ENCODE measurements at regions not wholly inside any gene's neighbourhood (a gene's known extent, or its start where the extent isn't known, plus 50 kb on each side); places are given as distances from the start of the nearest gene placed in this dataset.

DNA sequence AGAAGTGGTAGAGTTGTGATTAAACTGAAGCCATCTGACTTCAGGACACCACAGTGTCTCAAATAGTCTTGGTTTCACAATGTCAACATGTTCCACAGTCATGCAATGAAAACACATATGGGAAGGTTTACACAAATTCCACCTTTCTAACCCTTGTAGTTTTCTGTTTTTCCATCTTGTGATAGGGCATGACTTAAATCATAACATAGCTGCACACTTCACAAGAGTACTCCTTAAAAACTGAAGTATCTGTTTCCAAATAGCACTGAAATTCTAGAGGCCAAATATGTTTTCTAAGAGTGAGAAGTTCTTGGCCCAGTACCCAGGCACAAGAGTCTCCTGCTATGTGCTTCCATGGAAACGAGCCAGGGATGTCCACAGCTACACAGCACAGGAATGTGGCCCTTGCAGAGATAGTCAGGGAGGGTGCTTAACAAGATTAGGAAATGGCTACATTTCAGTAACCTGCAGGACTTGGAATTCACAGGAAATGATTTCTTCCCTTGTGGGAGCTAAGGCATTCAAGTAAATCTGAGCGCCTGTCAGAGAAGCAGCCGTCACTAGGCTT lies 269.1 kb downstream of the NDFIP2 start:
- DNase-seq = no peak

DNA sequence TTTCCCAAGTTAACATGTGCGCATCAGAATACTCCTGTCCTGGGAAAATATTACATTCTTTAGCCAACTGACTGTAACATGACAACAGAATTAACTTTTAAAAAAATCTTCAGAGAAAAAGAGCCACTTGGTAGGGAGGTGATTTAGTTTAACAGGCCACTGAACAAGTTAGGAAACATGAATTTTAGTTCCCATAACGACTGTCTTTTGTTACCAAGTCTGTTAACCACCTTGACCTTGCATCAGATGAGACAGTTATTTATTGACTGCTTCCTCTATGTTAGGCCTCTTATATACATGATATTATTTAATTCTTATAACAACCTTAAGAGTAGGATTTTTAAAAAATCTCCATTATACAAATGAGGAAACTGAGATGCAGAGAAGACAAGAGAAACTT lies 268.6 kb downstream of the NDFIP2 start:
- DNase-seq = no peak

DNA sequence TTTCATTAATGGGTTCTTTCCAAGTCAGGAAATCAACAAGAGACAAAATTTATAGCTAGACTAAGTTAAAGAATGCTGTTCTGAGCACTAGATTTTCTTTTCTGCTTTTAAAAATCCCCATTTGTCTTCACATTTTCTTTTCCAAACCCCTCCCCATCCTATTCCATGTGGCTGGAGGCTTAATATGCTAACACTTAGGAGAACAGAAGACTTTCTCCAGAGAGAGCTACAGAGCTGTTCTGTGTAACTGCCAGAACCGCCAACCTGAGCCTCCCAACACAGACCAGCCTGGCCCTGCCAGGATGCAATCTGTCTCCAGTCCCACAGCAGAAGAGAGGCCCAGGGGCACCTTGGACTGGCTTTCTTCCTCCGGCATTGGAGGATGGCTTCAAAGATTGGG lies 264.1 kb downstream of the NDFIP2 start:
- no peak for DNase-seq

DNA sequence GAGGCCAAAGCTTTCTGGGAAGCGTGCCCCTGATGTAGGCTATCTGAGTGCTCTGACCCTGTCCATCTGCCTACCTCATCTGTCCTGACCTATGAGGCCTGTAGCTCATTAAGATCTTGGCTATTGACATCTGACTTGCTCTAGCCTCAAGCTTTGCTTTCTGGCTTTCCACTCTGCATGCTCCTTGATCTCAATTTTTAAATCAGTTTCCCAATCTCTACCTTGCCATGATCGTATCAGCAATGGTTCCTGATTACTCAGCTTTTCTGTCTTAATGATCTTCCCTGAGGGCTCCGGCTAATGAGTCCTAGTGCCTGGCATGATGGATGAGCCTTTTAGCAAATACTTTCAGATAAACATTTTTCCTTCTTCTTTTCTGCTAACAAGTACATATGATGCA lies 262.0 kb downstream of the NDFIP2 start:
- no peak for DNase-seq

DNA sequence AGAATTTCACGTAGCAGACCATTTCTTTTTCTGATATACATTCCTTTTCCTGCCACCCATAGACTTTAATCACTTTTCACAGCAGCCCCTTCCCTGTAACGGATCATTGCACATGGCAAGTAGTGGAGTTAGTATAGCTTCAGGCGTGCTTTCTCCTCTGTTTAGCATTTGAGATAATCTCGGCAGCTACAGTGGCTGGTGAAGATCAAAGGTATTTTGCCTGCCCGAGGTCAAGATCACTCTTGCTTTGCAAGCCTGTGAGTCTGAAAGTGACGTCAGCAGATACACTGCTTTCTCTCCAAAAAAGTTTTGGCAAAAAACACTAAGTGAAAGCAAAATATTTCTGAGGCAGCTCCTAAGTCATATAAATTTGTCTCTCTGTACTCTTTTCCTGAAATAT lies 260.0 kb downstream of the NDFIP2 start:
- DNase-seq = no peak

DNA sequence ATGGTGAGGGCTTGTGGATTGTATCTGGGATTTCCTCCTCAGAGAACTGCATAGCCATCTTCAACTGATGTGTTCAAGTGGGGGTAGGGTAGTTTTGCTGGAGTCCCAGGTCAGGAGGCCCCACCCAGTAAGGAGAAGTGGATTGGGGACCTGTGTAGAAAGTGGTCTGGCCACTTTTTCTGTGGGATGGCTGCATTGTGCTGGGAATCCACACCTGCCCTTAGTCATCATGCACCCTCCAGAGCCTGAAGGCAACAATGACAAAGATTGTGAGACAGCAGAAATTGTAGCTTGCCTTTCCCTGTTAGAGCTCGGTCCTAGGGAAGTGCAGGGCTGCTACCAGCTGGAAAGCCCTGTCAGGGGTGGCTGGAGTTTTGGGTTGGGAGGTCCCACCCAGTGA lies 255.4 kb downstream of the NDFIP2 start:
- DNase-seq = no peak

DNA sequence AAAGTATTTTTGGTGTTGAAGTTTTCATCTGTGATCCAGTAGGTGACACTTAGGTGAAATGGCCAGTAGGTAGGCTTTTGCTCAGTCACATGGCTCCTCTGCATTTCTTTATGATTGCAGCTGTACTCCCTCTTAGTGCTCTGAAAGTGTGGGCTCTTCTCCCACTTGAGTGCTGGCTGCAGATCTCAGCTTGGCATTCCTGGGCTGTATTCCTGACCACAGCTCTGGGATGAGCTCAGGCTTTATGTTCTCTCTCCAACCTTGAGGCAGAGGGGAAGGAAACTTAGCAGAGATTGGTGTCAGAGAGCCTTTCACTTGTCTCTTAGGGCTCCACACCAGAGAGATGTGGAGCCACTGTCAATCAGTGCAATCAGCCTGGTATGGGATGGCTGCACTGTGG lies 254.3 kb downstream of the NDFIP2 start:
- no peak for DNase-seq

DNA sequence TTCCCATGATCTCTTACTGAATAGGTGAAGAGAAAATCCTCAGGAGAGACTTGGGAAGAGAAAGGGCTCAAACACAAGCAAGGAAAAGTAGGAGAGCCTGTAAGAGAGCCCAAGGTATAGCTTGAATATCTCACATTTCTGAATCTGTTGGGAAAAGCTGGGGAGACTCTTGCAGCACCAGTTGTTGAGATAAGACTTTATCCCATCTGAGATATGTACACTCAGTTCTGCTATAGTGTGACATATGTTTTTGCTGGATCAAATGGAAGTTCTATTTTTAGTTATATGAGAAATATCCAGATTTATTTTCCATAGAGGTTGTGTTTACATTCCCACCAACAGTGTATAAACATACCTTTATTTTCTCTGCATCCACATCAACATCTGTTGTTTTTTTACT lies 246.1 kb downstream of the NDFIP2 start:
- DNase-seq = no peak

DNA sequence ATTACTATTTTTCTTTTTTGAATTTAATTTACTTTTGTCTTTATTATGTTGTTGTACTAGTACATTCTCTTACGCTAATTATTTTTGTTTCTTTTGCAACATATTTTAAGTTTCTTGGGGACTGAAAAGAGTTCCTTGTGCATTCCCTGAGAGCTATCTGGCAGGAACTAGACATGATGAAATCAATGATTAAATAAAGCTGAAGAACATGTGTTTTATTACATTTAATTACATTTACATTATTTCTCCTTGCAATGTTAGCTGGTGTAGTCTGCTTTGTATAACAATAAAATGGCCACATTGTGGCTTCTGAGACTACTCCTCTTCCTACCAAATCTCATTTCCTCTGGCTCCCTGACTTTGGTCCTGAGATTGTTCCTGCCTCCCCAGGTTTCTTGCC lies 244.9 kb downstream of the NDFIP2 start:
- DNase-seq = no peak

DNA sequence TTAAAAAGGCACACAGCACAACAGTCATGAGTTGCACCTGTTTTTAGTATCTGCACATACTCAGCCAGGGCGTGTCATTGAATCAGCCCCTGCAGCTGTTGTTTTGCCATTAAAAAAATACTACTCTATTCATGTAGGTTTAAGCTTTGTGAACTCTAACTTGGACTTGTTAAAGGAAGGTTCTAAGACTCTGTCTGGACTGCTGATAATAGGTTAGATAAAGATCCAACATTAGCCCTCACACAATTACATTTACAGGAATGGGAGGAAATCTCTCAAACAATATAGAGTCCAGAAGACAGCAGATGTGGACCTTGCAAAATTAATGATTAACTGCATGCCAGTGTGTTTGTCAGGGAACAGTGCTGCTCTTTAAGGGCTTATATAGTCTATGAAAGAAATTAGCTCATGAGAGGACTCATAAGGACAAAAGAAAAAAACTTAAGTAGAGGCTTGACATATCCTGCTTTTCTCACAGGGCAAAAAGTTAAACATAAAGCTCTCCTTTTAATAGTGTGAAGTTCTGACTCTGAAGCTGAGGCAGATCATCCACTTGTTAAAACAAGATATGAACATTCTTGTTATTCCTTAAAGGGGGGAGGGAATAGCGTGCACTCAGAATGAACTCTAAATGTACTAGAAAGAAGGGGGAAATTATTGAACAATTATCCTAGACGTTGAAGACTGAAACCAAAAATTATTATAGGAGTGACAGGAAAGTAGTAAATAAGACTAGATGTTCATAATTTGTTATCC lies 243.6 kb downstream of the NDFIP2 start:
- no peak for DNase-seq

DNA sequence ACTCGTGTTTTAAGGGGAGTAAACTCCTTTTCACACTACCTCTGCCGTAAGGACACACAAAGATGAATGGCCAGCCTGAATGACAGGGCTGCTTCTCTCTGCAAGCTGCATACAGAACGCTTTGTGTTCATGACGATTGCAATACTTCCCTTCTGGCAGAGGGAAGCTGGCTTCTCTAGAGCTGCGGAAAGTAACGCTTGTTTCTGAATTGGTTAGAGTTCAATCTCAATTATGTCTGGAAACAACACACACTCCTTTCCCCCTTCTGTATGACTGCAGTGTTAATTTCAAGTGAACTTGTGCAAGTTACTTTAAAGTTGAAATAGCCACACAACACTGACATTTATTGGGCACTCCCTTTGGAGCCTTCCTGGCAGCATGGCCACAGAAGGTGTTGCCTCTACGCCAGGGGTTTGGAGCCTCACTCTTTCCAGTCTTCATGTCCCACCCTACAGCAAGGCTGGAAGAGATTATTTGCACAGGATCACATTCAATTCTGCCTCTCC lies 242.6 kb downstream of the NDFIP2 start:
- no peak for DNase-seq

DNA sequence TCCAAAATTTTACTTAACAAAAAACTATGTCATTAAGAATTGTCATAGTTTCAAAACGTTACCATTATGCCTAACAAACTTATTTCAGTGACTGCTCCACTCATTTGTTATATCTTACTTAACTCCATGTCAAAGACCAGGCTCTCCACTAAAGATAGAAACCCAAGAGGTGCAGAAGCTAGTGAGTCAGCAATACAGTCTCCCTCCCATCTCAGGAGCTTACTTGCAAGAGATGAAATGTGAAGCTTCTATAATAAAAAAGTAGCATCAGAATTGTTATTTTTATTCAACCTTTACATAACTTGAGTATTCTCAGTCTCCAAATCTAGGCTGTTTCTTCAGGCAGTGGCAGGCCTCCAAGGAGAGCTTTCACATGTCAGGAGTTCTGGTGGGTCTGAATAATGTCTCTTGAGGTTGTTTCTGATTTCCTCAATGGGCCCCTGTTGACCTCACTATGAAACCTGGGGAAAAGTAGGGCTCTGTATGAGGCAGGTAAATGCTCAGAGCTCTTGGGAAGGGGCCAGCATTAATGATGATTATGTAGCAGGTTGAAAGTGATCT lies 242.0 kb downstream of the NDFIP2 start:
- DNase-seq = no peak

DNA sequence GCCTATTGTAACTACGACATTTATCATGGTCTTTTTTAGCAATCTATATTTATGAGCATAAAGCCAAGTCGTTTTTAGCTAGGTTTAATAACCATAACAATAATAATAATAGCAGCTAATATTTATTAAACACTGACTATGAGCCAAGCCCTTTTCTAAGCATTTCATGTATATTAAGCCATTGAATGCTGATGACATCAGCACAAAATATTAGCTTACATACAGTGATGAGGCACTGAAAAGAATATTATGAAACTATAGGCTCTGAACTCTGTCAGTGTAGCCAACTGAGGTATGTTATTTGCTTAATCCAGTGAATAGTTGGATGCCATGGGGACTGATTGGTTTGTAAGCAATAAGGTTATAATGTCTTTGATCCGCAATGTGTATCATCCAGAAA lies 235.2 kb downstream of the NDFIP2 start:
- DNase-seq = no peak

DNA sequence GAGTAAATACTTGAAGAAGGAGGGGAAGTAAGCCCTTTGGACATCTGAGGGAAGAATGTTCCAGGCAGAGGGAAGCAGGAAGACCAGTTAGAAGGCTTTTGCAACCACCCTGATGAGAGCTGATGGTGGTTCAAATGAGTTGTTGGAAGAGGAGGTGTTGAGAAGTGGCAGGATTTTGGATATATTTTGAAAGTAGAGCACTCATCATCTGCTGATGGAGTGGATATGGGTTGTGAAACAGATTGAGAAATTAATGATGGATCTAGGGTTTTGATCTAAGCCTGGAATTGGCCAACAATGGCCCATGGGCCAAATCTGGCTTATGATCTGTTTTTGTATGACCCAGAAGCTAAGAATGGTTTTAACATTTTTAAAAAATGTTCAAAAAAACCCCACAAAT lies 230.7 kb downstream of the NDFIP2 start:
- DNase-seq = no peak

DNA sequence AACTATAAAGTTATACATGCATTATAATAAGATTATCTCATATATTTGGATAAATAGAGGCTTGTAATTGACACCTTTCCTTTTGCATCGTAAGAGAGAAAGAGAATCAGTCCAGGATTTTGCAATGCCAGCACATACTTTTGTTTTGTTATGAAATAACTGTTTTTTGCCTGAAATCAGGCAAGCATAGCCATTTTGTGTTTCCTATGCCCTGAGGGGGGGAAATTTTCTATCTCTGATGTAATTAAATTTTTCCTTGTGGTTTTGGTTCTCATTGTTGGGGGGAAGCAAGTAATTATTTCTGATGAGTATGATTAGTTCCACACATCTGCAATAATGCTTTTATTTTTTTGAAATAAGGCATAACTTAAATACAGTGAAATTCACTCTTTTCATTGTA lies 229.4 kb downstream of the NDFIP2 start:
- DNase-seq = no peak

DNA sequence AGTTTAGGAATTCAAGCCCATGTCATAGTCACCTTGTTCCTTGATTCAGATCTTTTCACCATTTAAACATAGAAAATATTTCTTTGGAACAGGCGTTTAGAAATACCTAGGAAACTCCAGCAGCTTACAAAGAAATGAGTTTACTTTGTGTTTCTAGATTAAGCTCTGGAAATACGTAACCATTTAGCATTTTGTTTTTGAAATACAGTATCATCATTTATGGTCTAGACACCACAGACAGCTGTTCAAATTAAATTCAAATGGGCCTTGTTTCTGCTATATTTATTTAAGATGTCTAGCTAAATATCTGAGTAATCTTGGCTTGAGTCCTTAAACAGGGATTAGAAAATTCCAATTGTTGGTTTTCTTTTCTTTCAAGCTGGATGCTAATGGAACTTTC lies 228.5 kb downstream of the NDFIP2 start:
- no peak for DNase-seq

DNA sequence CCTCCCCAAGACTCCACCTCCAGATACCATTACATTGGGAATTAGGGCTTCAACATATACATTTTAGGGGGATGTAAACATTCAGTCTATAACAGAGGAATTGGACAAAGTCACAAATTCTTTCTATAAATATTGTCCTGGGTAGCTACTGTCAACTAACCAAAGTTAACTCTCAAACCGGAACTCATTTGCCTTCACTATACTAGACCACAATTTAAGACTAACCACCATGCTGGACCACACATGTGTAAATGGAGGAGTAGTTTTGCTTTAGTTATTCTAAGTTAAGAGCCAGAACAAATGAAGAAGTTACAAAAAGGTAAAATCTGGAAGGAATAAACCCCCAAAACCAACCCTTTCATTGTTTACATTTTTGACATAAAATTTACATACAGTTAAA lies 222.8 kb downstream of the NDFIP2 start:
- DNase-seq = no peak

DNA sequence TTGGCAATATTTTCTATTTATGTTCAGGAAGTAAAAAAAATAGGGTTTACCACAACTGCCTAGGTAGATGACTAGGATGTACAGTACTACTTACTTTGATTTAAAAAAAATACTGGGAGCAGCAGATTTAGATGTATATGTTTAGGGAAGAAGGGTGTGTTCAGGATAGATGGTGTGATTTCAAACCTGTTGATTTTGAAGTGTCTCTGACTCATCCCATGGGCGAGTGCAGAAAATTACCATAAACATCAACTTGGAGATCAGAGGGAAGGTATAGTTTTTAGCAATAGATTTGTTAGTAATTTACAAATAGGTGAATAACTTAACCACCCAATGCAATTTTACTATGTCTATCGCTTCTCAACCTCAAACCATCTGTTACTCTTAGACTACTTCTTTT lies 214.8 kb downstream of the NDFIP2 start:
- DNase-seq = no peak

DNA sequence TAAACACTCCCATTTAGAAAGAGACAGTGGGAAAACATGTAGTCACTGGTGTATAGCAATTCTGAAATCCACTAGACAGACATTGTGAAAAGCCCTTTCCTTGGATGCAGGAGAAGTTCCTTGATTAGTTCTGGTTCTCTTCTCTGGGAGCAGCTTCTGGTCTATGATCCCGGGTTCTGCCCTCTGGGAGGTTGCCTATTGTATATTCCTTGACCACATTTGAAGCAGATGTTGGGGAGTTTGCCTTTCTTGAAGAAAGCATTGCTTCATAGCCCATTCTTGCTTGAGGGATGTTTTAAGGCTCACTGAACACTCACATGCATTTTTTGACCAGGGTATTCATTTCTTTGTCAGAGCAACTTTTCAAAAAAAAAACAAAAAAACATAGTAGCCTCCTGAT lies 211.9 kb downstream of the NDFIP2 start:
- DNase-seq = no peak

DNA sequence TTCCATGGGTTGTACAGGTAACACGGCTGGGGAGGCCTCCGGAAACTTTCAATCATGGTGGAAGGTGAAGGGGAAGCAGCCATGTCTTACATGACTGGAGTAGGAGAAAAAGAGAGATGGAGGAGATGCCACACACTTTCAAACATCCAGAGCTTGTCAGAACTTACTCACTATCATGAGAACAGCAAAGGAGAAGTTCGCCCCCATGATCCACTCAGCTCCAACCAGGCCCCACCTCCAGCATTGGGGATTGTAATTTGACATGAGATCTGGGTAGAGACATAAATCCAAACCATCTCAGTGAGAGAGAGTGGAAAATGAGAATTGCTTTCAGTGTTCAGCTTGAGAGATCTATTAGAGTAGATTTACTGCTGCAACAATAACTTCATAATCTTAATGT lies 210.9 kb downstream of the NDFIP2 start:
- DNase-seq = no peak

DNA sequence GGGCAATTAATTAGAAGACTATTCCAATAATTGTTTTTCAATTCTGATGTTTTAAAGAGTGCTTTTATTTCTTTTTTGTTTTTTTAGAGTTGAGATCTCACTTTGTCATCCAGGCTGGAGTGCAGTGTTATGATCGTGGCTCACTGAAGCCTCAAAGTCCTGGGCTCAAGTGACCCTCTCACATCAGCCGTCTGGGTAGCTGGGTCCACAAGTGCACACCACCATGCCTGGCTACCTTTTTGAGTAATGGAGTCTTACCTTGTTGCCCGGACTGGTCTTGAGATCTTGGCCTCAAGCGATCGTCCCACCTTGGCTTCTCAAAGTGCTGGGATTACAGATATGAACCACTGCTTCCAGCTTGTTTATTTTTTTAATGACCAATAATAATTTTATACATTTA lies 207.8 kb downstream of the NDFIP2 start:
- no peak for DNase-seq

DNA sequence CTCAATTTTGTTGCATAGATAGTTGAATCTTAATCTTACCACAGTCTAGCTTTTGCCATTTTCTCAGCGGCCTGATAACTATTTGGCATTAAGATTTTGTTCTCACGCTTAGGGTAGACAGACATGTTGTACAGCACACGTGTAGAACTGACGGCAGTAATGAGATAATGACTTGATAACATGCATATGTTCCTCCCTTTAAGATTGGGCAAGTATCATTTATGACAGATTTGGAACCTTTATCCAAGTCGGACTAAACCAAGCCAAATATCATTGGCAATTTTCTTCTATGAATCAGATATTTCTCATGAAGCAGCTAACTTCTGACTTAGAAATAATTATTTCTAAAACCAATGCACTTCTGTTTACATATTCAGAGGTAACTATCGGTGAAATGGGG lies 205.5 kb downstream of the NDFIP2 start:
- DNase-seq = no peak

DNA sequence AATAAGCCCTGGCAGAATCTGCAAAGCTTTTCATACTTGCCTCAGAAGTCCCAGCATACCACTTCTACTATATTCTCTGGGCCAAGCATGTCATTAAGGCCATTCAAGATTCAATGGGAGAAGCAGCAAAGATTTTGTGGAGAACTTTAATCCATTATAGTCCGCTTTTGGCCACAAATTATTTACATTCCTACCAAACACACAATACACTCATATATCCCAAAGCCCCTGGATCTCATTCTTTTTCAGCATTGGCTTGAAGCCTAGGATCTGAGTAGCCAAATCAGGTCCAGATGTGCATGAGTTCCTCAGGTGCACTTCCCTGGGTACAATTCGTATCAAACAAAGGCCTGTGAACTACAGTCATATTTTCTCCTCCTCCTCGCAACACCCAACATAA lies 203.4 kb downstream of the NDFIP2 start:
- no peak for DNase-seq

DNA sequence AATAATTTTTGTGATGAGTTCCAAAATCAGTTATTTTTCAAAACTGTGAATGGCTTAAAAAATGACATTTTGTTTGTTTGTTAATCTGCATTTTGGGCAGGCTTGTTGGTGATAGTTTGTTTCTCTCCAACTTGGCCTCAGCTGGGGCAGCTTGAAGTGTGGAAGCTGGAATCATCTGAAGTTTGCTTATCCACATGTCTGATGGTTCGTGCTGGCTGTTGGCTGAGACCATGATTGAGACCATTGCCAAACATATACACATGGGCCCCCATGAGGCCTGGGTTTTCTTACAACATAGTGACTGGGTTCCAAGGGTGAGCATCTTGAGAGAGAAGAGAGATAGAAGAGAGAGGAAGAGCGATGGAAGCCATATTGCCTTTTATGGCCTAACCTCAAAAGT lies 201.2 kb downstream of the NDFIP2 start:
- no peak for DNase-seq

DNA sequence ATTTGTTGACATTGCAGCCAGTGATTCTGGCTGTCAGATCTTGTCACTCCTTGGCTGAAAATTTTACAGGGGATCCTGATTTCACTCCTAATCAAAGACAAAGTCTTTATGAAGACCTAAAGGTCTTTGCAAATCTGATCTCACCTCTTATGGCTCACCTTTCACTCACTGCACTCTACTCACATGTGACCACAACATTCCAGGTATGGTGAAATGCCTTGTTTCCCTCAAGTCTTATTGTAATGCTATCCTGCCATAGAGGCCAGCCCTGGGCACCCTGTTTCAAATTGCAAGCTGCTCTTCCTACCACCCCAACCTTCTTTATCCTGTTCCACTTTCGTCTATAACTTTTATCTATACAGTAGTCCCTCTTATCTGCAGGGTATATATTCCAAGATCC lies 200.1 kb downstream of the NDFIP2 start:
- no peak for DNase-seq
